ENCODE measurements at regions not wholly inside any gene's neighbourhood (a gene's known extent, or its start where the extent isn't known, plus 50 kb on each side); places are given as distances from the start of the nearest gene placed in this dataset.
A peak's percentile ranks its signal among the peaks of the same experiment; 100 is the strongest.
"Not testable (repeated sequence)": the region's sequence is repeated elsewhere in the genome, so short reads cannot be mapped to it uniquely, and the experiment has no call there.

- intact Hi-C loops (cut with micrococcal nuclease): no loop called here
- ATAC-seq (no peak), DNase-seq (no peak)
Observed at GRCh38 chr6:1232578-1232977, 79.3 kb upstream of the FOXQ1 start.

- ATAC-seq: no peak
- intact Hi-C loops (cut with micrococcal nuclease): no loop called here
- DNase-seq: no peak
Observed at GRCh38 chr6:1231941-1232340, 80.0 kb upstream of the FOXQ1 start.

GRCh38 chr6:1230689-1231605, 81.0 kb upstream of the FOXQ1 start:
- ATAC-seq (no peak), DNase-seq (no peak)
- intact Hi-C loops (cut with micrococcal nuclease): no loop called here

GRCh38 chr6:1230281-1230680, 81.6 kb upstream of the FOXQ1 start:
- no peak for DNase-seq
- intact Hi-C loops (cut with micrococcal nuclease): no loop called here
- ATAC-seq: no peak

- ATAC-seq: no peak
- DNase-seq: no peak
- intact Hi-C loops (cut with micrococcal nuclease): no loop called here
Observed at GRCh38 chr6:1229808-1230207, 82.1 kb upstream of the FOXQ1 start.

- no peak for DNase-seq
- ATAC-seq: no peak
- intact Hi-C loops (cut with micrococcal nuclease): no loop called here
Observed at GRCh38 chr6:1229301-1229700, 82.6 kb upstream of the FOXQ1 start.

- intact Hi-C loops (cut with micrococcal nuclease): no loop called here
- ATAC-seq (no peak), DNase-seq (no peak)
Observed at GRCh38 chr6:1228754-1229191, 83.1 kb upstream of the FOXQ1 start.

- intact Hi-C loops (cut with micrococcal nuclease): no loop called here
- ATAC-seq: no peak
Observed at GRCh38 chr6:1227935-1228753, 83.8 kb upstream of the FOXQ1 start.

GRCh38 chr6:1227600-1227934, 84.3 kb upstream of the FOXQ1 start:
- DNase-seq (no peak), ATAC-seq (no peak)
- intact Hi-C loops (cut with micrococcal nuclease): no loop called here

More at GRCh38 chr6:1227935-1228753, 83.8 kb upstream of the FOXQ1 start:
- DNase-seq: no peak

- no peak for ATAC-seq
- intact Hi-C loops (cut with micrococcal nuclease): no loop called here
Observed at GRCh38 chr6:1226277-1227099, 85.4 kb upstream of the FOXQ1 start.

GRCh38 chr6:1224514-1224913, 87.4 kb upstream of the FOXQ1 start:
- intact Hi-C loops (cut with micrococcal nuclease): no loop called here
- DNase-seq (no peak), ATAC-seq (no peak)

More at GRCh38 chr6:1226277-1227099, 85.4 kb upstream of the FOXQ1 start:
- no peak for DNase-seq

GRCh38 chr6:1222728-1223595, 88.9 kb upstream of the FOXQ1 start:
- ATAC-seq (peak; percentile 98), DNase-seq (peak; percentile 66)

GRCh38 chr6:1217396-1217795, 94.5 kb upstream of the FOXQ1 start:
- intact Hi-C loops (cut with micrococcal nuclease): no loop called here
- DNase-seq: no peak
- no peak for ATAC-seq

More at GRCh38 chr6:1222728-1223595, 88.9 kb upstream of the FOXQ1 start:
- intact Hi-C loops (cut with micrococcal nuclease): no loop called here

- DNase-seq: no peak
- ATAC-seq: no peak
- intact Hi-C loops (cut with micrococcal nuclease): no loop called here
Observed at GRCh38 chr6:1216488-1216974, 95.4 kb upstream of the FOXQ1 start.

GRCh38 chr6:1215884-1216487, 95.9 kb upstream of the FOXQ1 start:
- no peak for ATAC-seq
- intact Hi-C loops (cut with micrococcal nuclease): no loop called here
- DNase-seq: no peak

GRCh38 chr6:1215023-1215422, 96.9 kb upstream of the FOXQ1 start:
- intact Hi-C loops (cut with micrococcal nuclease): no loop called here
- ATAC-seq (no peak), DNase-seq (no peak)

- DNase-seq: no peak
- intact Hi-C loops (cut with micrococcal nuclease): no loop called here
- ATAC-seq: no peak
Observed at GRCh38 chr6:1212919-1213318, 99.0 kb upstream of the FOXQ1 start.

GRCh38 chr6:1212138-1212537, 99.8 kb upstream of the FOXQ1 start:
- intact Hi-C loops (cut with micrococcal nuclease); ATAC-seq: not testable (repeated sequence)

More at GRCh38 chr6:1212138-1212537, 99.8 kb upstream of the FOXQ1 start:
- not testable (repeated sequence) for DNase-seq

Data from left ventricle myocardium superior (tissue), 1 donor.